WTC11 (cell line): ENCODE measurements at regions not wholly inside any gene's neighbourhood (a gene's known extent, or its start where the extent isn't known, plus 50 kb on each side); places are given as distances from the start of the nearest gene placed in this dataset.

Source experiments
- ATAC-seq: fragments of 200-7000 bp; cut with Tn5 transposase; 2 replicates; pipeline ENCODE4 v1.10.0; 2021; ENCODE audit warnings: mild to moderate bottlenecking, moderate library complexity
- CTCF ChIA-PET: fragments of 300-600 bp; sonication (Branson Sonifier 250); formaldehyde crosslinking; loops from one replicate; lab custom pipeline; 2021; ENCODE audit warnings: antibody characterized with exemption; lab: Charles Lee
- POLR2A ChIA-PET: fragments of 350-600 bp; sonication (Branson Sonifier 250); formaldehyde crosslinking; loops from one replicate; lab custom pipeline; 2021; ENCODE audit warnings: antibody characterized with exemption; lab: Charles Lee
- DNase-seq: peaks from one replicate; pipeline ENCODE4 v3.0.0; 2021; ENCODE audit warnings: low spot score
- H3K27ac Mint-ChIP-seq: 2 replicates; pipeline ENCODE4 v1.8.0; 2021; ENCODE audit warnings: mixed read lengths
- H3K27me3 Mint-ChIP-seq: 2 replicates; pipeline ENCODE4 v1.8.0; 2021; ENCODE audit warnings: low read depth, mild to moderate bottlenecking, moderate library complexity, mixed read lengths
- H3K36me3 Mint-ChIP-seq: 2 replicates; pipeline ENCODE4 v1.8.0; 2021; ENCODE audit warnings: mixed read lengths
- H3K4me1 Mint-ChIP-seq: 2 replicates; pipeline ENCODE4 v1.8.0; 2022; ENCODE audit warnings: mixed read lengths
- H3K4me3 Mint-ChIP-seq: 2 replicates; pipeline ENCODE4 v1.8.0; 2021; ENCODE audit warnings: mild to moderate bottlenecking, moderate library complexity, mixed read lengths
- H3K9me3 Mint-ChIP-seq: 2 replicates; pipeline ENCODE4 v1.8.0; 2021; ENCODE audit warnings: mixed read lengths
- ATF1 ChIP-seq: sonication (generic); formaldehyde crosslinking; IDR thresholded peaks from 2 replicates; pipeline ENCODE4 v1.8.1; 2023; ENCODE audit warnings: mild to moderate bottlenecking, moderate library complexity, missing genetic modification reagents
- EMX1 ChIP-seq: fragments of 250-450 bp; sonication (Bioruptor Pico); IDR thresholded peaks from 2 replicates; pipeline ENCODE4 v1.8.0; 2021; ENCODE audit warnings: mild to moderate bottlenecking
- GTF2I ChIP-seq: fragments of 250-450 bp; sonication (Bioruptor Pico); conservative IDR thresholded peaks from 2 replicates; pipeline ENCODE4 v1.4.0; 2021; ENCODE audit warnings: mild to moderate bottlenecking
- IRF2 ChIP-seq: sonication (generic); formaldehyde crosslinking; IDR thresholded peaks from 2 replicates; pipeline ENCODE4 v1.8.0; 2022; ENCODE audit warnings: low read depth, missing genetic modification reagents, borderline replicate concordance
- NFATC4 ChIP-seq: fragments of 250-450 bp; sonication (Bioruptor Pico); IDR thresholded peaks from 2 replicates; pipeline ENCODE4 v1.9.0; 2021; ENCODE audit warnings: mild to moderate bottlenecking
- NR1H2 ChIP-seq: sonication (generic); formaldehyde crosslinking; IDR thresholded peaks from 2 replicates; pipeline ENCODE4 v1.9.0; 2021; ENCODE audit warnings: mild to moderate bottlenecking, moderate library complexity, missing genetic modification reagents
- OVOL2 ChIP-seq: fragments of 250-450 bp; sonication (Bioruptor Pico); IDR thresholded peaks from 2 replicates; pipeline ENCODE4 v1.9.0; 2021; ENCODE audit warnings: mild to moderate bottlenecking, borderline replicate concordance
- RELA ChIP-seq: sonication (generic); formaldehyde crosslinking; IDR thresholded peaks from 2 replicates; pipeline ENCODE4 v1.8.1; 2022; ENCODE audit warnings: missing genetic modification reagents, mild to moderate bottlenecking, borderline replicate concordance
- TCF7 ChIP-seq: sonication (generic); formaldehyde crosslinking; IDR thresholded peaks from 2 replicates; pipeline ENCODE4 v1.8.0; 2022; ENCODE audit warnings: mild to moderate bottlenecking, low read depth, missing genetic modification reagents, moderate library complexity
- TEAD4 ChIP-seq: sonication (generic); formaldehyde crosslinking; IDR thresholded peaks from 2 replicates; pipeline ENCODE4 v1.8.0; 2022; ENCODE audit warnings: mild to moderate bottlenecking, missing genetic modification reagents
- ZNF232 ChIP-seq: sonication (generic); formaldehyde crosslinking; IDR thresholded peaks from 2 replicates; pipeline ENCODE4 v1.8.0; 2022; ENCODE audit warnings: mild to moderate bottlenecking, missing genetic modification reagents
- ZNF263 ChIP-seq: sonication (generic); formaldehyde crosslinking; IDR thresholded peaks from 2 replicates; pipeline ENCODE4 v1.8.1; 2022; ENCODE audit warnings: low read depth, mild to moderate bottlenecking, moderate library complexity, missing genetic modification reagents
- ZNF671 ChIP-seq: fragments of 250-450 bp; sonication (Bioruptor Pico); IDR thresholded peaks from 2 replicates; pipeline ENCODE4 v1.8.0; 2021; ENCODE audit warnings: mild to moderate bottlenecking
- TF ChIP-seq, protein P1 (sequence below): sonication (generic); formaldehyde crosslinking; IDR thresholded peaks from 2 replicates; pipeline ENCODE4 v1.8.1; 2023; ENCODE audit warnings: mild to moderate bottlenecking, missing genetic modification reagents
- TF ChIP-seq, protein P2 (sequence below): fragments of 250-450 bp; sonication (Bioruptor Pico); IDR thresholded peaks from 2 replicates; pipeline ENCODE4 v1.9.0; 2021; ENCODE audit warnings: mild to moderate bottlenecking
- TF ChIP-seq, protein P3 (sequence below): fragments of 200-600 bp; IDR thresholded peaks from 2 replicates; pipeline ENCODE4 v1.8.0; 2022; ENCODE audit warnings: antibody characterized with exemption
- TF ChIP-seq, protein P4 (sequence below): sonication (generic); formaldehyde crosslinking; IDR thresholded peaks from 2 replicates; pipeline ENCODE4 v1.8.1; 2023; ENCODE audit warnings: mild to moderate bottlenecking, moderate library complexity, missing genetic modification reagents
- TF ChIP-seq, protein P5 (sequence below): sonication (generic); formaldehyde crosslinking; IDR thresholded peaks from 2 replicates; pipeline ENCODE4 v1.8.1; 2022; ENCODE audit warnings: mild to moderate bottlenecking, missing genetic modification reagents, moderate library complexity, borderline replicate concordance
- TF ChIP-seq, protein P6 (sequence below): sonication (generic); formaldehyde crosslinking; IDR thresholded peaks from 2 replicates; pipeline ENCODE4 v1.8.1; 2022; ENCODE audit warnings: low read depth, missing genetic modification reagents, borderline replicate concordance
- TF ChIP-seq, protein P7 (sequence below): fragments of 250-450 bp; sonication (Bioruptor Pico); IDR thresholded peaks from 2 replicates; pipeline ENCODE4 v1.8.0; 2021; ENCODE audit warnings: mild to moderate bottlenecking
- TF ChIP-seq, protein P8 (sequence below): sonication (generic); formaldehyde crosslinking; IDR thresholded peaks from 2 replicates; pipeline ENCODE4 v1.8.1; 2023; ENCODE audit warnings: mild to moderate bottlenecking, missing genetic modification reagents, moderate library complexity

DNA sequence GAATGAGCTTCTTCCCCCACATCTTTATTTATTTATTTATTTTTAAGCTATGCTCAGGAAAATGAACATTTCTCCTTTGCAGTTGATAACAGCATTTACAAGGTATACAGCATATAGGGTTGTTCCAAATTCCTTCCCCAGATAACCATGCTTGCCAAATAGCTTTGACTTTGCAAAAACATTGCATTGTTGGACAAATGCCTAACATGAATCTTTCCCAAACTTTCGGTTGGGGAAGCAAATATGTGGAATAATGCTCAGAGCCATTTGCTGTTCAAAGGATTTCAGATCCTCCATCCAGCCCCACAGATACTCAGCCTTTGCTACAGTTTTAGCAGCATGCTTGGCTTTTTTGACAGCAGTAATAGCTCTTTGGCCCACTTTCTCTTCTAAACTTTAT is 127.2 kb upstream of the AGA start:
- no peak for ATAC-seq
- H3K4me3 Mint-ChIP-seq: no peak overlapping the region
- TF ChIP-seq ZNF263 (CRISPR knock-in tag) (no peak), TEAD4 (CRISPR knock-in tag) (no peak), IRF2 (CRISPR knock-in tag) (no peak), NFATC4 (CRISPR knock-in tag) (no peak), ZNF671 (no peak), RELA (CRISPR knock-in tag) (no peak), OVOL2 (CRISPR knock-in tag) (no peak), TCF7 (CRISPR knock-in tag) (no peak), NR1H2 (CRISPR knock-in tag) (no peak), EMX1 (CRISPR knock-in tag) (no peak)
- TF ChIP-seq, protein P1, sequence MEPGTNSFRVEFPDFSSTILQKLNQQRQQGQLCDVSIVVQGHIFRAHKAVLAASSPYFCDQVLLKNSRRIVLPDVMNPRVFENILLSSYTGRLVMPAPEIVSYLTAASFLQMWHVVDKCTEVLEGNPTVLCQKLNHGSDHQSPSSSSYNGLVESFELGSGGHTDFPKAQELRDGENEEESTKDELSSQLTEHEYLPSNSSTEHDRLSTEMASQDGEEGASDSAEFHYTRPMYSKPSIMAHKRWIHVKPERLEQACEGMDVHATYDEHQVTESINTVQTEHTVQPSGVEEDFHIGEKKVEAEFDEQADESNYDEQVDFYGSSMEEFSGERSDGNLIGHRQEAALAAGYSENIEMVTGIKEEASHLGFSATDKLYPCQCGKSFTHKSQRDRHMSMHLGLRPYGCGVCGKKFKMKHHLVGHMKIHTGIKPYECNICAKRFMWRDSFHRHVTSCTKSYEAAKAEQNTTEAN (CRISPR knock-in tag): no peak
- TF ChIP-seq, protein P2, sequence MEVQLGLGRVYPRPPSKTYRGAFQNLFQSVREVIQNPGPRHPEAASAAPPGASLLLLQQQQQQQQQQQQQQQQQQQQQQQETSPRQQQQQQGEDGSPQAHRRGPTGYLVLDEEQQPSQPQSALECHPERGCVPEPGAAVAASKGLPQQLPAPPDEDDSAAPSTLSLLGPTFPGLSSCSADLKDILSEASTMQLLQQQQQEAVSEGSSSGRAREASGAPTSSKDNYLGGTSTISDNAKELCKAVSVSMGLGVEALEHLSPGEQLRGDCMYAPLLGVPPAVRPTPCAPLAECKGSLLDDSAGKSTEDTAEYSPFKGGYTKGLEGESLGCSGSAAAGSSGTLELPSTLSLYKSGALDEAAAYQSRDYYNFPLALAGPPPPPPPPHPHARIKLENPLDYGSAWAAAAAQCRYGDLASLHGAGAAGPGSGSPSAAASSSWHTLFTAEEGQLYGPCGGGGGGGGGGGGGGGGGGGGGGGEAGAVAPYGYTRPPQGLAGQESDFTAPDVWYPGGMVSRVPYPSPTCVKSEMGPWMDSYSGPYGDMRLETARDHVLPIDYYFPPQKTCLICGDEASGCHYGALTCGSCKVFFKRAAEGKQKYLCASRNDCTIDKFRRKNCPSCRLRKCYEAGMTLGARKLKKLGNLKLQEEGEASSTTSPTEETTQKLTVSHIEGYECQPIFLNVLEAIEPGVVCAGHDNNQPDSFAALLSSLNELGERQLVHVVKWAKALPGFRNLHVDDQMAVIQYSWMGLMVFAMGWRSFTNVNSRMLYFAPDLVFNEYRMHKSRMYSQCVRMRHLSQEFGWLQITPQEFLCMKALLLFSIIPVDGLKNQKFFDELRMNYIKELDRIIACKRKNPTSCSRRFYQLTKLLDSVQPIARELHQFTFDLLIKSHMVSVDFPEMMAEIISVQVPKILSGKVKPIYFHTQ: no peak
- TF ChIP-seq, protein P3, sequence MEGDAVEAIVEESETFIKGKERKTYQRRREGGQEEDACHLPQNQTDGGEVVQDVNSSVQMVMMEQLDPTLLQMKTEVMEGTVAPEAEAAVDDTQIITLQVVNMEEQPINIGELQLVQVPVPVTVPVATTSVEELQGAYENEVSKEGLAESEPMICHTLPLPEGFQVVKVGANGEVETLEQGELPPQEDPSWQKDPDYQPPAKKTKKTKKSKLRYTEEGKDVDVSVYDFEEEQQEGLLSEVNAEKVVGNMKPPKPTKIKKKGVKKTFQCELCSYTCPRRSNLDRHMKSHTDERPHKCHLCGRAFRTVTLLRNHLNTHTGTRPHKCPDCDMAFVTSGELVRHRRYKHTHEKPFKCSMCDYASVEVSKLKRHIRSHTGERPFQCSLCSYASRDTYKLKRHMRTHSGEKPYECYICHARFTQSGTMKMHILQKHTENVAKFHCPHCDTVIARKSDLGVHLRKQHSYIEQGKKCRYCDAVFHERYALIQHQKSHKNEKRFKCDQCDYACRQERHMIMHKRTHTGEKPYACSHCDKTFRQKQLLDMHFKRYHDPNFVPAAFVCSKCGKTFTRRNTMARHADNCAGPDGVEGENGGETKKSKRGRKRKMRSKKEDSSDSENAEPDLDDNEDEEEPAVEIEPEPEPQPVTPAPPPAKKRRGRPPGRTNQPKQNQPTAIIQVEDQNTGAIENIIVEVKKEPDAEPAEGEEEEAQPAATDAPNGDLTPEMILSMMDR: no peak
- TF ChIP-seq, protein P4, sequence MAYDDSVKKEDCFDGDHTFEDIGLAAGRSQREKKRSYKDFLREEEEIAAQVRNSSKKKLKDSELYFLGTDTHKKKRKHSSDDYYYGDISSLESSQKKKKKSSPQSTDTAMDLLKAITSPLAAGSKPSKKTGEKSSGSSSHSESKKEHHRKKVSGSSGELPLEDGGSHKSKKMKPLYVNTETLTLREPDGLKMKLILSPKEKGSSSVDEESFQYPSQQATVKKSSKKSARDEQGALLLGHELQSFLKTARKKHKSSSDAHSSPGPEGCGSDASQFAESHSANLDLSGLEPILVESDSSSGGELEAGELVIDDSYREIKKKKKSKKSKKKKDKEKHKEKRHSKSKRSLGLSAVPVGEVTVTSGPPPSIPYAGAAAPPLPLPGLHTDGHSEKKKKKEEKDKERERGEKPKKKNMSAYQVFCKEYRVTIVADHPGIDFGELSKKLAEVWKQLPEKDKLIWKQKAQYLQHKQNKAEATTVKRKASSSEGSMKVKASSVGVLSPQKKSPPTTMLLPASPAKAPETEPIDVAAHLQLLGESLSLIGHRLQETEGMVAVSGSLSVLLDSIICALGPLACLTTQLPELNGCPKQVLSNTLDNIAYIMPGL (CRISPR knock-in tag): no peak
- TF ChIP-seq, protein P5, sequence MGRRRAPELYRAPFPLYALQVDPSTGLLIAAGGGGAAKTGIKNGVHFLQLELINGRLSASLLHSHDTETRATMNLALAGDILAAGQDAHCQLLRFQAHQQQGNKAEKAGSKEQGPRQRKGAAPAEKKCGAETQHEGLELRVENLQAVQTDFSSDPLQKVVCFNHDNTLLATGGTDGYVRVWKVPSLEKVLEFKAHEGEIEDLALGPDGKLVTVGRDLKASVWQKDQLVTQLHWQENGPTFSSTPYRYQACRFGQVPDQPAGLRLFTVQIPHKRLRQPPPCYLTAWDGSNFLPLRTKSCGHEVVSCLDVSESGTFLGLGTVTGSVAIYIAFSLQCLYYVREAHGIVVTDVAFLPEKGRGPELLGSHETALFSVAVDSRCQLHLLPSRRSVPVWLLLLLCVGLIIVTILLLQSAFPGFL (CRISPR knock-in tag): no peak
- TF ChIP-seq, protein P6, sequence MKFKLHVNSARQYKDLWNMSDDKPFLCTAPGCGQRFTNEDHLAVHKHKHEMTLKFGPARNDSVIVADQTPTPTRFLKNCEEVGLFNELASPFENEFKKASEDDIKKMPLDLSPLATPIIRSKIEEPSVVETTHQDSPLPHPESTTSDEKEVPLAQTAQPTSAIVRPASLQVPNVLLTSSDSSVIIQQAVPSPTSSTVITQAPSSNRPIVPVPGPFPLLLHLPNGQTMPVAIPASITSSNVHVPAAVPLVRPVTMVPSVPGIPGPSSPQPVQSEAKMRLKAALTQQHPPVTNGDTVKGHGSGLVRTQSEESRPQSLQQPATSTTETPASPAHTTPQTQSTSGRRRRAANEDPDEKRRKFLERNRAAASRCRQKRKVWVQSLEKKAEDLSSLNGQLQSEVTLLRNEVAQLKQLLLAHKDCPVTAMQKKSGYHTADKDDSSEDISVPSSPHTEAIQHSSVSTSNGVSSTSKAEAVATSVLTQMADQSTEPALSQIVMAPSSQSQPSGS: no peak
- no peak overlapping the region for H3K27ac Mint-ChIP-seq
- no peak for DNase-seq
- H3K27me3 Mint-ChIP-seq: no peaks in the 10 kb centered on the region
- no peaks in the 10 kb centered on the region for H3K36me3 Mint-ChIP-seq
- peaks cover 8% of the 10 kb centered on the region for H3K4me1 Mint-ChIP-seq
- CTCF ChIA-PET: interaction anchor here (0.6 to 0.7 kb wide), 4 partner anchors 48 to 800 kb away, joined by 3 to 5 read pairs (median 4); no protein-coding TSS in a partner anchor
- H3K9me3 Mint-ChIP-seq: peaks cover 3% of the 10 kb centered on the region; the same call in 1 of the 2 replicates
- POLR2A ChIA-PET: no interaction called here

DNA sequence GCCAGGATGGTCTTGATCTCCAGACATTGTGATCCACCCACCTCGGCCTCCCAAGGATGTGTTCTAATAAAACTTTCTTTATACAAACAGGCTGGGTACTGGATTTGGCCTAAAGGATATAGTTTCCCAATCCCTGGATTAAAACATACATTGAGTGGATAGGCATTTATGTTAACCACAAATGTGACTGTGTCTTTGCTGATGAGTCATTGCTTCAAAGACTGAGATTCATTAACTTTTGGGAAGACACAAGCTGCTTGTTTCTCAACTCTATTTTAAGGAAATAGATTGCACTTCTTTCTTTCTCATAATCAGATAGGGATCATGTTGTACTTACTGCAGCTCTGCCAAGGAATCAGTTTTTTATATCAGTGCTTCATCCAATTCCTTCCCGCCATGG is 131.3 kb upstream of the AGA start:
- no peaks in the 10 kb centered on the region for H3K27me3 Mint-ChIP-seq
- H3K9me3 Mint-ChIP-seq: 0 out of 2 replicates have a peak, but pooled peaks cover 3% of the 10 kb centered on the region
- H3K4me1 Mint-ChIP-seq: peaks cover 19% of the 10 kb centered on the region
- DNase-seq (no peak), ATAC-seq (no peak)
- POLR2A ChIA-PET: no interaction called here
- no peak overlapping the region for H3K27ac Mint-ChIP-seq
- CTCF ChIA-PET: no interaction called here
- H3K36me3 Mint-ChIP-seq: no peaks in the 10 kb centered on the region
- no peak overlapping the region for H3K4me3 Mint-ChIP-seq
- no peak for TF ChIP-seq NFATC4 (CRISPR knock-in tag)
- TF ChIP-seq IRF2 (CRISPR knock-in tag): no peak
- TF ChIP-seq ATF1 (CRISPR knock-in tag): no peak
- TF ChIP-seq, protein P7, sequence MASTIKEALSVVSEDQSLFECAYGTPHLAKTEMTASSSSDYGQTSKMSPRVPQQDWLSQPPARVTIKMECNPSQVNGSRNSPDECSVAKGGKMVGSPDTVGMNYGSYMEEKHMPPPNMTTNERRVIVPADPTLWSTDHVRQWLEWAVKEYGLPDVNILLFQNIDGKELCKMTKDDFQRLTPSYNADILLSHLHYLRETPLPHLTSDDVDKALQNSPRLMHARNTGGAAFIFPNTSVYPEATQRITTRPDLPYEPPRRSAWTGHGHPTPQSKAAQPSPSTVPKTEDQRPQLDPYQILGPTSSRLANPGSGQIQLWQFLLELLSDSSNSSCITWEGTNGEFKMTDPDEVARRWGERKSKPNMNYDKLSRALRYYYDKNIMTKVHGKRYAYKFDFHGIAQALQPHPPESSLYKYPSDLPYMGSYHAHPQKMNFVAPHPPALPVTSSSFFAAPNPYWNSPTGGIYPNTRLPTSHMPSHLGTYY (CRISPR knock-in tag): no peak
- no peak for TF ChIP-seq GTF2I (CRISPR knock-in tag)
- TF ChIP-seq ZNF232 (CRISPR knock-in tag): no peak
- TF ChIP-seq, protein P8, sequence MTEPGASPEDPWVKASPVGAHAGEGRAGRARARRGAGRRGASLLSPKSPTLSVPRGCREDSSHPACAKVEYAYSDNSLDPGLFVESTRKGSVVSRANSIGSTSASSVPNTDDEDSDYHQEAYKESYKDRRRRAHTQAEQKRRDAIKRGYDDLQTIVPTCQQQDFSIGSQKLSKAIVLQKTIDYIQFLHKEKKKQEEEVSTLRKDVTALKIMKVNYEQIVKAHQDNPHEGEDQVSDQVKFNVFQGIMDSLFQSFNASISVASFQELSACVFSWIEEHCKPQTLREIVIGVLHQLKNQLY (CRISPR knock-in tag): no peak
- TF ChIP-seq, protein P4 (CRISPR knock-in tag): no peak
